ENCODE measurements at regions not wholly inside any gene's neighbourhood (a gene's known extent, or its start where the extent isn't known, plus 50 kb on each side); places are given as distances from the start of the nearest gene placed in this dataset.

DNA sequence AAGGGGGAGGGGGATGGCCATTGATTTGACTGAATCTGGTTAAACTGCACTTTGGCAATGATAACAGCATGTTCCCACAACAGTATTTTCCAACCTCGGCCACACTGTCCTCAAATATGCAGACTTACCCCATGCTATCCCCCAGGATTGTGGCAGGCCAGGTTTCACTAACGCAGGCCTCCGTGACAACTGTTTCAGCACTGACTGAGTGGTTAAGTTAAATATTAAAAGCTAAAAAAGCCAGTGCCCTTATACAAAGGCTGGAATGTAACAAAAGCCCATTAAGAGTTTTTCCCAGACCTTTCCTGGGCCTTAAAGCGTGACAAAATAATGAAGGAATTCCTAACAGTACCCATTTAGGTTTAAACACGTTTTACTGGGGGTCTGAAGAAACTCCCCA lies 202.9 kb downstream of the USP25 start:
- Histone ChIP-seq H3K4me2 (ENCODE audit: unreplicated experiment) (no peak overlapping the region), H3K79me2 (ENCODE audit: insufficient read depth) (no peaks in the 10 kb centered on the region), H3K27me3 (replicated peaks; ENCODE audit: insufficient read depth) (no peaks in the 10 kb centered on the region), H2AFZ (no peak overlapping the region), H3K4me1 (ENCODE audit: insufficient read depth) (no peaks in the 10 kb centered on the region), H3K9me3 (ENCODE audit: low read depth) (no peaks in the 10 kb centered on the region), H3K27ac (no peak overlapping the region), H3K9ac (no peak overlapping the region), H3F3A (ENCODE audit: insufficient read depth) (no peaks in the 10 kb centered on the region), H3K9me2 (ENCODE audit: insufficient read depth) (no peaks in the 10 kb centered on the region), H4K20me1 (ENCODE audit: insufficient read depth) (no peaks in the 10 kb centered on the region), H3K36me3 (ENCODE audit: low read depth) (no peaks in the 10 kb centered on the region), H3K4me3 (no peak overlapping the region)
- DNase-seq: no peak
- TF ChIP-seq EZH2phosphoT487 (IDR thresholded peaks at IDR 0.05; ENCODE audit: insufficient read depth, low read depth) (no peak), EZH2 (IDR thresholded peaks at IDR 0.05; ENCODE audit: insufficient read depth, poor library complexity, severe bottlenecking) (no peak)
- in situ Hi-C loops (cut with MboI): no loop called here
- 80 to 81% methylated on average over 5 of the region's 5 CpGs for WGBS, 2 experiments (ENCODE audit: low coverage in 1 of 2, low lambda C conversion rate in 2 of 2, missing lambda C conversion rate in 2 of 2)

DNA sequence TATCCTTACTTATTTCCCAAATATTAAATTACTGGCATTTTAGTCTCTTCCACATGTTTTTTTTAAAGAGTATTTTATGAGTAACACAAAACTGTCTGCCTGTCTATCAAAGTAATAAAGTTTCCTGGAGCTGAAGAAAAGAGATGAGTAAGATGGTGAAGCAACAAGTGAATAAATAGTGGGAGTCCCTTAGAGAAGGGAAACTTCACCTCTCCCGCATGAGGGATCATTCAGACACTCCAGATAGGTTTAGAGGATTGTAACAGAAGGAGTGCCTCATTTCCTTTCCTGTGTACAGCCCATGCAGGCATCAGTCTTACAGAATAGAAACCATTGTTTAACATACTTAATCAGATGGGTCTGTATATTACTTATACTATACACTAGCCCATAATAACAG lies 205.7 kb downstream of the USP25 start:
- H3F3A ChIP-seq (ENCODE audit: insufficient read depth): no peaks in the 10 kb centered on the region
- H4K20me1 ChIP-seq (ENCODE audit: insufficient read depth): no peaks in the 10 kb centered on the region
- H3K9me3 ChIP-seq (ENCODE audit: low read depth): no peaks in the 10 kb centered on the region
- no peaks in the 10 kb centered on the region for H3K36me3 ChIP-seq (ENCODE audit: low read depth)
- no peak overlapping the region for H2AFZ ChIP-seq
- H3K4me1 ChIP-seq (ENCODE audit: insufficient read depth): no peaks in the 10 kb centered on the region
- H3K27me3 ChIP-seq (replicated peaks; ENCODE audit: insufficient read depth): no peaks in the 10 kb centered on the region
- no peak for TF ChIP-seq EZH2phosphoT487 (IDR thresholded peaks at IDR 0.05; ENCODE audit: insufficient read depth, low read depth)
- TF ChIP-seq EZH2 (IDR thresholded peaks at IDR 0.05; ENCODE audit: insufficient read depth, poor library complexity, severe bottlenecking): no peak
- H3K9me2 ChIP-seq (ENCODE audit: insufficient read depth): no peaks in the 10 kb centered on the region
- DNase-seq: no peak
- WGBS, 2 experiments (ENCODE audit: low coverage in 1 of 2, low lambda C conversion rate in 2 of 2, missing lambda C conversion rate in 2 of 2): 14 to 16% methylated on average over 1 of the region's 1 CpG
- H3K4me3 ChIP-seq: no peak overlapping the region
- no peaks in the 10 kb centered on the region for H3K79me2 ChIP-seq (ENCODE audit: insufficient read depth)
- no peak overlapping the region for H3K4me2 ChIP-seq (ENCODE audit: unreplicated experiment)
- H3K9ac ChIP-seq: no peak overlapping the region
- H3K27ac ChIP-seq: no peak overlapping the region
- in situ Hi-C loops (cut with MboI): no loop called here

DNA sequence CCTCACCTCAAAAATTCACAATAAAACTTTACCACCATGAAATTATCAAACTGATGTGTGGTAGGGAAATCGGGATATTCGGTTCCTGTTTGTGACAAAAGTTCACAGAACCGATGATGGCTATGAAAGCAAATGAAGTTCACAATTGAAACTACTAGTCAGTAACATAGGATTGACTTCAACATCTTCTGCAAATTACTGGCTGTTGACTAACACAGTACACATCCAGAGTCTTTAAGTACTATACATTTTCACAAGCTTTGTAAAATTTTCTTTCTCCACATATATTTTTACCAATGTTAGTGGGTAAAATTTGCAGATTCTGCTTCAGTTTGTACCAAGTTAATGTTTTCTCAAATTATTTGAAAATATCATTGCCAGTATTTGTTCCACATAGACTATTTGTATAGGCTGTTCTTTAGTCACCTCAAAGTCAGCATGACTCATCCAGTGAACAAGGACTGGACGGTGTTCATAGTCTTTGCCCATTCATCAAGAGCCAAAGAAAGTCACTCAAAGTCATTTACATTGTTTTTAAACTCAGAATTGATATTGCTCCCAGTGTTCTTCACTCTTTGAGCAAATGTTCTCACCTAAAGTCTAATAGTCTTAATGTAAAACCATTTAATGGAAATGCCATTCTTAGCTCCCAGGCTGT lies 213.4 kb downstream of the USP25 start:
- no peak overlapping the region for H3K27ac ChIP-seq
- no peaks in the 10 kb centered on the region for H3K79me2 ChIP-seq (ENCODE audit: insufficient read depth)
- no peaks in the 10 kb centered on the region for H3K4me1 ChIP-seq (ENCODE audit: insufficient read depth)
- no peaks in the 10 kb centered on the region for H3K27me3 ChIP-seq (replicated peaks; ENCODE audit: insufficient read depth)
- no peaks in the 10 kb centered on the region for H4K20me1 ChIP-seq (ENCODE audit: insufficient read depth)
- no peak overlapping the region for H3K4me2 ChIP-seq (ENCODE audit: unreplicated experiment)
- peak; percentile 53 for DNase-seq
- no peaks in the 10 kb centered on the region for H3K9me3 ChIP-seq (ENCODE audit: low read depth)
- no peak overlapping the region for H3K4me3 ChIP-seq
- TF ChIP-seq EZH2phosphoT487 (IDR thresholded peaks at IDR 0.05; ENCODE audit: insufficient read depth, low read depth): no peak
- no peak for TF ChIP-seq EZH2 (IDR thresholded peaks at IDR 0.05; ENCODE audit: insufficient read depth, poor library complexity, severe bottlenecking)
- in situ Hi-C loops (cut with MboI): no loop called here
- H3F3A ChIP-seq (ENCODE audit: insufficient read depth): peaks cover 8% of the 10 kb centered on the region; the same call in 1 of the 2 replicates
- no peak overlapping the region for H3K9ac ChIP-seq
- WGBS, 2 experiments (ENCODE audit: low coverage in 1 of 2, low lambda C conversion rate in 2 of 2, missing lambda C conversion rate in 2 of 2): 64 to 66% methylated on average over 4 of the region's 4 CpGs
- H3K36me3 ChIP-seq (ENCODE audit: low read depth): no peaks in the 10 kb centered on the region
- H2AFZ ChIP-seq: no peak overlapping the region
- H3K9me2 ChIP-seq (ENCODE audit: insufficient read depth): no peaks in the 10 kb centered on the region

DNA sequence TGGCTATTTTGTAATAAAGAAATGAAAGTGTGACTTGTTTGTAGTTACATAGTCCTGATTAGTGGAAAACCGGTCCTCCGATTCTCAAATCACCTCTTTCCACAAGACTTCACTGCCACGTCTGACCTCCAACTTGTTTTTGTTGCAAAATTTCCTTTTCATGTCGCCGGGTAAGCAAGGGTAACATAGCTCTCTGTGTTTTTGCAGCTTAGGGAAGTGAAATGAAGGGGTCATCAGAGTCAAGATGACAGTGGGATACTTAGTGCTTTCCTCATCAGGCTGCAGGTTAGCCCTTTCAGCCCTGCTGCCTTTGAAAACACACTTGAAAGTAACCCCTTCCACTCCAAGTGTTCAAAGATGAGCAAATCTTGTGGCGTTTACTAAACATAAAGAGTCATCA lies 217.9 kb downstream of the USP25 start:
- Histone ChIP-seq H3K4me1 (ENCODE audit: insufficient read depth) (no peaks in the 10 kb centered on the region), H3K36me3 (ENCODE audit: low read depth) (no peaks in the 10 kb centered on the region), H3K9me2 (ENCODE audit: insufficient read depth) (no peaks in the 10 kb centered on the region), H3K79me2 (ENCODE audit: insufficient read depth) (no peaks in the 10 kb centered on the region), H3F3A (ENCODE audit: insufficient read depth) (peaks cover 8% of the 10 kb centered on the region; the same call in 1 of the 2 replicates), H3K27me3 (replicated peaks; ENCODE audit: insufficient read depth) (no peaks in the 10 kb centered on the region), H3K9ac (no peak overlapping the region), H3K4me2 (ENCODE audit: unreplicated experiment) (no peak overlapping the region), H3K27ac (no peak overlapping the region), H4K20me1 (ENCODE audit: insufficient read depth) (no peaks in the 10 kb centered on the region), H3K4me3 (no peak overlapping the region), H2AFZ (no peak overlapping the region), H3K9me3 (ENCODE audit: low read depth) (no peaks in the 10 kb centered on the region)
- DNase-seq: no peak
- TF ChIP-seq EZH2phosphoT487 (IDR thresholded peaks at IDR 0.05; ENCODE audit: insufficient read depth, low read depth): no peak
- TF ChIP-seq EZH2 (IDR thresholded peaks at IDR 0.05; ENCODE audit: insufficient read depth, poor library complexity, severe bottlenecking): no peak
- in situ Hi-C loops (cut with MboI): no loop called here
- 43 to 48% methylated on average over 6 of the region's 6 CpGs for WGBS, 2 experiments (ENCODE audit: low coverage in 1 of 2, low lambda C conversion rate in 2 of 2, missing lambda C conversion rate in 2 of 2)

Measured in GM23248 (cell line).